Neural cell (in vitro differentiated cells): ENCODE measurements at regions not wholly inside any gene's neighbourhood (a gene's known extent, or its start where the extent isn't known, plus 50 kb on each side); places are given as distances from the start of the nearest gene placed in this dataset.

Source experiments
- H2AFZ ChIP-seq: fragments of 200-600, 300-800 bp; sonication (generic), shearing (Covaris generic); 2 replicates; pipeline ENCODE4 v1.6.0; 2014; ENCODE audit warnings: low read depth, mild to moderate bottlenecking, antibody characterized with exemption, low read length, moderate library complexity
- H3F3A ChIP-seq: fragments of 200-600 bp; shearing (Covaris generic); 2 replicates; pipeline ENCODE4 v1.6.1; 2016; ENCODE audit warnings: mild to moderate bottlenecking, moderate library complexity, mixed read lengths, antibody characterized with exemption, low read length; ENCODE audit not compliant: insufficient read depth, poor library complexity, severe bottlenecking
- H3K27ac ChIP-seq: fragments of 200-600, 300-800 bp; sonication (generic), shearing (Covaris generic); 2 replicates; pipeline ENCODE4 v1.5.1; 2014; ENCODE audit warnings: mild to moderate bottlenecking, low read length, moderate library complexity
- H3K27me3 ChIP-seq: fragments of 300-800, 200-600 bp; sonication (generic), shearing (Covaris generic); 2 replicates; pipeline ENCODE4 v1.6.0; 2014; ENCODE audit warnings: mild to moderate bottlenecking, low read depth, low read length, moderate library complexity; ENCODE audit not compliant: insufficient read depth
- H3K36me3 ChIP-seq: fragments of 300-800, 200-600 bp; sonication (generic), shearing (Covaris generic); 2 replicates; pipeline ENCODE4 v1.5.1; 2014; ENCODE audit warnings: mild to moderate bottlenecking, antibody characterized with exemption, low read length, moderate library complexity; ENCODE audit not compliant: insufficient read depth
- H3K4me2 ChIP-seq: fragments of 300-800, 200-600 bp; sonication (generic), shearing (Covaris generic); 2 replicates; pipeline ENCODE4 v1.6.0; 2014; ENCODE audit warnings: mild to moderate bottlenecking, low read length
- H3K4me3 ChIP-seq: fragments of 300-800, 200-600 bp; sonication (generic), shearing (Covaris generic); 2 replicates; pipeline ENCODE4 v1.5.1; 2014; ENCODE audit warnings: mild to moderate bottlenecking, low read length, moderate library complexity
- H3K79me2 ChIP-seq: fragments of 200-600 bp; shearing (Covaris generic); replicated peaks from 2 replicates; pipeline ENCODE4 v1.6.0; 2014; ENCODE audit warnings: mild to moderate bottlenecking, low read length, moderate library complexity; ENCODE audit not compliant: insufficient read depth
- H3K9ac ChIP-seq: fragments of 300-800, 200-600 bp; sonication (generic), shearing (Covaris generic); 2 replicates; pipeline ENCODE4 v1.6.1; 2016; ENCODE audit warnings: mild to moderate bottlenecking, low read length, mixed read lengths
- H3K9me2 ChIP-seq: fragments of 200-600 bp; shearing (Covaris generic); 2 replicates; pipeline ENCODE4 v1.6.1; 2016; ENCODE audit warnings: mild to moderate bottlenecking, low read length, mixed read lengths; ENCODE audit not compliant: insufficient read depth
- H3K9me3 ChIP-seq: fragments of 200-600, 300-800 bp; sonication (generic), shearing (Covaris generic); 2 replicates; pipeline ENCODE4 v1.6.1; 2016; ENCODE audit warnings: mild to moderate bottlenecking, mixed run types, low read length, moderate library complexity, mixed read lengths
- H4K20me1 ChIP-seq: fragments of 200-600 bp; shearing (Covaris generic); 2 replicates; pipeline ENCODE4 v1.6.1; 2016; ENCODE audit warnings: mild to moderate bottlenecking, mixed run types; ENCODE audit not compliant: insufficient read depth
- EP300 ChIP-seq: fragments of 450-650 bp; conservative IDR thresholded peaks from 2 replicates; pipeline ENCODE4 v1.6.1; 2014; ENCODE audit warnings: antibody characterized with exemption, mild to moderate bottlenecking, moderate library complexity; ENCODE audit not compliant: poor library complexity, severe bottlenecking
- EZH2 ChIP-seq: fragments of 200-600, 300-800 bp; shearing (Covaris generic), sonication (generic); IDR thresholded peaks from 2 replicates; pipeline ENCODE4 v1.6.1; 2014; ENCODE audit warnings: antibody characterized with exemption, low read length, borderline replicate concordance, mild to moderate bottlenecking; ENCODE audit not compliant: insufficient read depth, poor library complexity, severe bottlenecking
- MXI1 ChIP-seq: fragments of 450-650 bp; conservative IDR thresholded peaks from 2 replicates; pipeline ENCODE4 v1.6.1; 2014; ENCODE audit warnings: antibody characterized with exemption, mild to moderate bottlenecking; ENCODE audit not compliant: poor library complexity, severe bottlenecking
- POLR2AphosphoS5 ChIP-seq: IDR thresholded peaks from 2 replicates; pipeline ENCODE4 v1.6.1; 2012
- RAD21 ChIP-seq: fragments of 450-650 bp; conservative IDR thresholded peaks from 2 replicates; pipeline ENCODE4 v1.6.1; 2014; ENCODE audit warnings: antibody characterized with exemption, mild to moderate bottlenecking, moderate library complexity
- REST ChIP-seq: IDR thresholded peaks from 2 replicates; pipeline ENCODE4 v1.6.1; 2012; ENCODE audit warnings: borderline replicate concordance
- SMC3 ChIP-seq: fragments of 450-650 bp; conservative IDR thresholded peaks from 2 replicates; pipeline ENCODE4 v1.6.1; 2014; ENCODE audit warnings: antibody characterized with exemption, mild to moderate bottlenecking, moderate library complexity; ENCODE audit not compliant: poor library complexity
- TAF1 ChIP-seq: IDR thresholded peaks from 2 replicates; pipeline ENCODE4 v1.6.1; 2012; ENCODE audit warnings: low read depth
- TF ChIP-seq, protein P1 (sequence below): fragments of 450-650 bp; IDR thresholded peaks from 2 replicates; pipeline ENCODE4 v1.5.1; 2014; ENCODE audit warnings: antibody characterized with exemption, mild to moderate bottlenecking, moderate library complexity; ENCODE audit not compliant: poor library complexity, severe bottlenecking

GRCh38 chr5:107017616-107018015, 653.1 kb downstream of the EFNA5 start:
- Histone ChIP-seq H3K27ac (no peak overlapping the region), H3K9me2 (no peaks in the 10 kb centered on the region), H3K27me3 (no peaks in the 10 kb centered on the region), H3K4me3 (no peak overlapping the region), H2AFZ (no peak overlapping the region), H4K20me1 (no peaks in the 10 kb centered on the region), H3K36me3 (no peaks in the 10 kb centered on the region), H3F3A (no peaks in the 10 kb centered on the region), H3K9ac (no peak overlapping the region), H3K4me2 (no peak overlapping the region), H3K79me2 (no peaks in the 10 kb centered on the region), H3K9me3 (no peaks in the 10 kb centered on the region)
- TF ChIP-seq EZH2 = no peak
- TF ChIP-seq MXI1 = no peak
- TF ChIP-seq EP300 = no peak
- no peak for TF ChIP-seq RAD21
- no peak for TF ChIP-seq POLR2AphosphoS5
- TF ChIP-seq REST = no peak
- no peak for TF ChIP-seq SMC3
- no peak for TF ChIP-seq TAF1
- TF ChIP-seq, protein P1, sequence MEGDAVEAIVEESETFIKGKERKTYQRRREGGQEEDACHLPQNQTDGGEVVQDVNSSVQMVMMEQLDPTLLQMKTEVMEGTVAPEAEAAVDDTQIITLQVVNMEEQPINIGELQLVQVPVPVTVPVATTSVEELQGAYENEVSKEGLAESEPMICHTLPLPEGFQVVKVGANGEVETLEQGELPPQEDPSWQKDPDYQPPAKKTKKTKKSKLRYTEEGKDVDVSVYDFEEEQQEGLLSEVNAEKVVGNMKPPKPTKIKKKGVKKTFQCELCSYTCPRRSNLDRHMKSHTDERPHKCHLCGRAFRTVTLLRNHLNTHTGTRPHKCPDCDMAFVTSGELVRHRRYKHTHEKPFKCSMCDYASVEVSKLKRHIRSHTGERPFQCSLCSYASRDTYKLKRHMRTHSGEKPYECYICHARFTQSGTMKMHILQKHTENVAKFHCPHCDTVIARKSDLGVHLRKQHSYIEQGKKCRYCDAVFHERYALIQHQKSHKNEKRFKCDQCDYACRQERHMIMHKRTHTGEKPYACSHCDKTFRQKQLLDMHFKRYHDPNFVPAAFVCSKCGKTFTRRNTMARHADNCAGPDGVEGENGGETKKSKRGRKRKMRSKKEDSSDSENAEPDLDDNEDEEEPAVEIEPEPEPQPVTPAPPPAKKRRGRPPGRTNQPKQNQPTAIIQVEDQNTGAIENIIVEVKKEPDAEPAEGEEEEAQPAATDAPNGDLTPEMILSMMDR = no peak

- H3K9me2 ChIP-seq = no peaks in the 10 kb centered on the region
- H3K36me3 ChIP-seq = no peaks in the 10 kb centered on the region
- no peaks in the 10 kb centered on the region for H3K9me3 ChIP-seq
- H3K79me2 ChIP-seq = no peaks in the 10 kb centered on the region
- no peaks in the 10 kb centered on the region for H3F3A ChIP-seq
- no peak overlapping the region for H3K9ac ChIP-seq
- no peak overlapping the region for H3K27ac ChIP-seq
- no peaks in the 10 kb centered on the region for H4K20me1 ChIP-seq
- TF ChIP-seq EZH2 (no peak), TAF1 (no peak), RAD21 (no peak), EP300 (no peak)
- TF ChIP-seq, protein P1 = no peak
- H3K4me3 ChIP-seq = no peak overlapping the region
- no peaks in the 10 kb centered on the region for H3K27me3 ChIP-seq
- no peak overlapping the region for H2AFZ ChIP-seq
- no peak overlapping the region for H3K4me2 ChIP-seq
These were observed 658.4 kb downstream of the EFNA5 start for GRCh38 chr5:107012371-107012770.
